Fibroblast of mammary gland (primary cell): ENCODE measurements at regions not wholly inside any gene's neighbourhood (a gene's known extent, or its start where the extent isn't known, plus 50 kb on each side); places are given as distances from the start of the nearest gene placed in this dataset.

ENCODE experiments used
- DNase-seq: peaks from one replicate; pipeline ENCODE4 v3.0.0-alpha.2; 2010; ENCODE audit warnings: low read depth
- H3K4me3 ChIP-seq: 2 replicates; pipeline ENCODE4 v1.5.1; 2011; ENCODE audit warnings: low read depth, mild to moderate bottlenecking, low read length, moderate library complexity; ENCODE audit not compliant: control insufficient read depth
- CTCF ChIP-seq: conservative IDR thresholded peaks from 2 replicates; pipeline ENCODE4 v1.5.1; 2011; ENCODE audit warnings: low read depth, low read length, inconsistent platforms; ENCODE audit not compliant: control insufficient read depth, insufficient read depth

- DNase-seq = no peak
- H3K4me3 ChIP-seq = no peak overlapping the region
- TF ChIP-seq CTCF = no peak
Measured at GRCh38 chr21:35426469-35426868, 377.4 kb upstream of the RUNX1 start.

DNA sequence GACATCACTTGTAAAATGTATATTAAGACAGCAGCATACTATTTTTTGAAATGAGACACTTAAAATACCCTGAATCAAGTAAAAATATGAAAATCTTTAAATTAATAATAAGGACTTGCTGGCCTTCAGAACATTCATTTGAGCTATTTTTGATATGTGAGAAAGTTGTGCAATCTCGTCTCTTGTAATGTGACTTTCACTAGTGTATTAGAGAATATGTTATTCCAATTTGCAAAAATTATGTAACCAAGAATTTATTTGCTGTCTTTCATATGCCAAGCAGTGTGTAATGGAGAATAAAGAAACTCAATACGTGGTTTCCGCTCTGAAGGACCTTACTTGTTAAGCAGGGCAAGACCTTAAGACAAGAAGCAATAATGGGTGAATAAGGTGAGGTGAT, 375.0 kb upstream of the RUNX1 start:
- DNase-seq = no peak
- TF ChIP-seq CTCF = no peak
- no peak overlapping the region for H3K4me3 ChIP-seq

- H3K4me3 ChIP-seq = no peak overlapping the region
- peak; percentile 90 for DNase-seq
- no peak for TF ChIP-seq CTCF
Measured at GRCh38 chr21:35423709-35424108, 374.6 kb upstream of the RUNX1 start.

GRCh38 chr21:35422011-35422410, 372.9 kb upstream of the RUNX1 start:
- no peak overlapping the region for H3K4me3 ChIP-seq
- no peak for DNase-seq
- no peak for TF ChIP-seq CTCF

DNA sequence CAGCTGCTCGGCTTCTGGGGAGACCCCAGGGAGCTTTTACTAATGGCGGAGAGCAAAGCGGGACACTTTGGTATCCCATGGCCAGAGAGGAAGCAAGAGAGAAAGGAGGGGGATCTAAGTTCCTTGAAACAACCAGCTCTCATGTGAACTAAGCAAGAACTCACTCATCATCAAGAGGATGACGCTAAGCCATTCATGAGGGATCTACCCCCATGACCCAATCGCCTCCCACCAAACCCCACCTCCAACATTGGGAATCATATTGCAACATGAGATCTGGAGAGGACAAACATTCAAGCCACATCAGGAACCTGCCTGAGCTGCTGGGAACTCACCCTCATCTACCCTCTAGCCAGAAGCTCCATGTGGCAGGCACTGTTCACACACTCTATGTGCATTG, 372.1 kb upstream of the RUNX1 start:
- no peak overlapping the region for H3K4me3 ChIP-seq
- no peak for DNase-seq
- TF ChIP-seq CTCF = no peak

DNA sequence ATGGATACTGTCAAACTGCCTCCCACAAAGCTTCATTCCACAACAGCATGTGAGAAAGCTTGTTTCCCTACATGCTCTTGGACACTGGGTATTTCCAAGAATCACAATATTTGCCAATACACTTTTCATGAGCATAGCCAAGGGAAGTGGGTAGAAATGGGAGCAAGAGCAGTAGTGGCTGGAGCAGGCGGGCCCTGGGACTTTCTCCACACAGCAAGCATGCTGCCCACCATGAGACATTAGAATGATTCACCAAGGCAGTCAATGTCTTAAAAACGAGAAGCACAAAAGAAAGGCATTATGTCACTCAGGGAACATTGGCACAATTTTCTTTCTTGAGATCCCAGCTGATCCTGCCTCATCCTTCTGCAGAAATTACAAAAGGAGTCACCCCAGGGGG, 371.6 kb upstream of the RUNX1 start:
- no peak for TF ChIP-seq CTCF
- DNase-seq = no peak
- no peak overlapping the region for H3K4me3 ChIP-seq

DNA sequence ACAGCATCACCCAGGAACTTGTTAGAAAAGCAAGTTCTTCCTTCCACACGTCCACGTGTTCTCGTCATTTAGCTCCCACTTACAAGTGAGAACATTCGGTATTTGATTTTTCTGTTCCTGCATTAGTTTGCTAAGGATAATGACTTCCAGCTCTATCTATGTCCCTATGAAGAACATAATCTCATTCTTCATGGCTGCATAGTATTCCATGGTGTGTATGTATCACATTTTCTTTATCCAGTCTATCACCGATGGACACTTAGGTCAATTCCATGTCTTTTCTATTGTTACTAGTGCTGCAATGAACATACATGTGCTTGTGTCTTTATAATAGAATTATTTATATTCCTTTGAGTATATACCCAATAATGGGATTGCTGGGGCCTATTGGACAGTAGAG, 368.7 kb upstream of the RUNX1 start:
- TF ChIP-seq CTCF = no peak
- no peak for DNase-seq
- no peak overlapping the region for H3K4me3 ChIP-seq
